ENCODE measurements at regions not wholly inside any gene's neighbourhood (a gene's known extent, or its start where the extent isn't known, plus 50 kb on each side); places are given as distances from the start of the nearest gene placed in this dataset.

DNA sequence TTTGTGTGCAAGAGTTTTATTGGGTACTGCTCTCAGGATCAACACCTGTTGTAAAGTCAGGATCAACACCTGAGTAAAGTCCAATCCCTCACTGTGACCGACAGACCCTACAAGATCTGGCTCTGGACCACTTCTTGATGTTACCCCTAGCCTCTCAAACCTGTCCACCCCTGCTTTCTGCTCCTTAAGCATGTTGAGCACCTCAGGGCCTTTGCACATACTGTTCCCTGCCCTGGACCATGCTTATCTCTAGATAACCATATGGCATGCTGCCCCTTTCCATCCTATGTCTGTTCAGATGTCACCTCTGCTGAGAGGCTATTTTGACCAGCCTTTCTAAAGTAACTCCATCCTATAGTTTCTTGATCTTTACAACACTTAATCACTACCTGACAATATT lies 269.6 kb downstream of the SMARCA2 start:
- TF ChIP-seq, protein P1, sequence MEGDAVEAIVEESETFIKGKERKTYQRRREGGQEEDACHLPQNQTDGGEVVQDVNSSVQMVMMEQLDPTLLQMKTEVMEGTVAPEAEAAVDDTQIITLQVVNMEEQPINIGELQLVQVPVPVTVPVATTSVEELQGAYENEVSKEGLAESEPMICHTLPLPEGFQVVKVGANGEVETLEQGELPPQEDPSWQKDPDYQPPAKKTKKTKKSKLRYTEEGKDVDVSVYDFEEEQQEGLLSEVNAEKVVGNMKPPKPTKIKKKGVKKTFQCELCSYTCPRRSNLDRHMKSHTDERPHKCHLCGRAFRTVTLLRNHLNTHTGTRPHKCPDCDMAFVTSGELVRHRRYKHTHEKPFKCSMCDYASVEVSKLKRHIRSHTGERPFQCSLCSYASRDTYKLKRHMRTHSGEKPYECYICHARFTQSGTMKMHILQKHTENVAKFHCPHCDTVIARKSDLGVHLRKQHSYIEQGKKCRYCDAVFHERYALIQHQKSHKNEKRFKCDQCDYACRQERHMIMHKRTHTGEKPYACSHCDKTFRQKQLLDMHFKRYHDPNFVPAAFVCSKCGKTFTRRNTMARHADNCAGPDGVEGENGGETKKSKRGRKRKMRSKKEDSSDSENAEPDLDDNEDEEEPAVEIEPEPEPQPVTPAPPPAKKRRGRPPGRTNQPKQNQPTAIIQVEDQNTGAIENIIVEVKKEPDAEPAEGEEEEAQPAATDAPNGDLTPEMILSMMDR (IDR thresholded peaks at IDR 0.05; ENCODE audit: low read depth, low read length): no peak
- Histone ChIP-seq H3K36me3 (no peaks in the 10 kb centered on the region), H3K4me3 (ENCODE audit: low read depth, low read length) (no peak overlapping the region), H3K27ac (no peak overlapping the region), H3K9me3 (ENCODE audit: severe bottlenecking) (no peaks in the 10 kb centered on the region), H3K27me3 (ENCODE audit: insufficient read depth, low read depth, severe bottlenecking) (no peaks in the 10 kb centered on the region)
- DNase-seq: no peak

DNA sequence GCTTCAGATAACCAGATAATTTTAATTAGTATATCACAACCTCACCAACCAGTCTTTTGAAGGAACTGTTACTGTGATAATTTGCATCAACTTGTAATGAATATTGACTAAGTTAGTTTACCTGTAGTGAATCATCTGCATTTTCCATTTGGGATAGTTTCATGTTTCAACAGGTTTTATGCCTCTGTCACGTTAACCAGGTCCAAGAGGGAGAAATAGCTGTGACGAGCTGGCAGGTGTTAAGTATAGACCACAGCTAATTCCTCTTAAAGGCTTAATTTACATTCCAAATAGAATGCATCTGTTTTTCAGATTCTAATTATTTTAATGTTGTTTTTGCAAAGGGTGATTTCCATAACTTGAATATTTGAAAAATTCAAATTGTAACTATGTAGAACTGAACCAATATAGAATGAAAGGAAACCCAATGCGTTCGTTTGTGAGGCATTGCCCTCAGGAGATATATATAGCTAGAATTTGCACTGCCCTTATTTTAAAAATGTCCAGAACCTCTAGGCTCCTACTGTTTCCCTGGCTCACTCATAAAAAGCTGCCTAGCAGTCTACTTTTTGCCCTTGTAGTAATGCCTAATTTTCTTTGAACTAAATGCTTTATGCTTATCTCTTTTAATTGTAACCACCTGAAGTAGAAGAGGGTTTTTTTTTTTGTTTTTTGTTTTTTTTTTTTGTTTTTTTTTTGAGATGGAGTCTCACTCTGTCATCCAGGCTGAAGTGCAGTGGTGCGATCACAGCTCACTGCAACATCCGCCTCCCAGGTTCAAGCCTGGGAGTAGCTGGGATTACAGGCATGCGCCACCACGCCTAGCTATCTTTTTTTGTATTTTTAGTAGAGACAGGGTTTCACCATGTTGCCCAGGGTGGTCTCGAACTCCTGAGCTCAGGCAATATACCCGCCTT lies 270.5 kb downstream of the SMARCA2 start:
- Histone ChIP-seq H3K27me3 (ENCODE audit: insufficient read depth, low read depth, severe bottlenecking) (no peaks in the 10 kb centered on the region), H3K36me3 (no peaks in the 10 kb centered on the region), H3K9me3 (ENCODE audit: severe bottlenecking) (no peaks in the 10 kb centered on the region), H3K4me3 (ENCODE audit: low read depth, low read length) (no peak overlapping the region), H3K27ac (no peak overlapping the region)
- TF ChIP-seq, protein P1 (IDR thresholded peaks at IDR 0.05; ENCODE audit: low read depth, low read length): no peak
- DNase-seq: no peak

DNA sequence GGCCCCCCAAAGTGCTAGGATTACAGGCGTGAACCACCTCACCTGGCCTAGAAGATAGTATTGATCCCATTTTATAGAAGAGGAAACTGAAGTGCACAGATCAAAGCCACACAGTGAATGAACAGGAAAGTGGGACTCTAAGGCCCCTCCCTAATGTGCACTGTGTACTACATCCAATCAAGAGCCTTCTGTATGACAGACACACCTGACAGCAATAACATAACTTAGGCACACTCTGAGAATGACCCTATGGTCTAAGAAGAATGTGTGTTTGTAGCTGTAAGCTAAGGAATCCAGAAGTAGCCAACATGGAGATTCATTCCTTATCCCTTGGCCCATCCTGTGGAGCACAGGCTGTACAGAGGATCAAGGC lies 271.2 kb downstream of the SMARCA2 start:
- Histone ChIP-seq H3K27ac (no peak overlapping the region), H3K9me3 (ENCODE audit: severe bottlenecking) (no peaks in the 10 kb centered on the region), H3K36me3 (no peaks in the 10 kb centered on the region), H3K4me3 (ENCODE audit: low read depth, low read length) (no peak overlapping the region), H3K27me3 (ENCODE audit: insufficient read depth, low read depth, severe bottlenecking) (no peaks in the 10 kb centered on the region)
- no peak for DNase-seq
- TF ChIP-seq, protein P1 (IDR thresholded peaks at IDR 0.05; ENCODE audit: low read depth, low read length): no peak

DNA sequence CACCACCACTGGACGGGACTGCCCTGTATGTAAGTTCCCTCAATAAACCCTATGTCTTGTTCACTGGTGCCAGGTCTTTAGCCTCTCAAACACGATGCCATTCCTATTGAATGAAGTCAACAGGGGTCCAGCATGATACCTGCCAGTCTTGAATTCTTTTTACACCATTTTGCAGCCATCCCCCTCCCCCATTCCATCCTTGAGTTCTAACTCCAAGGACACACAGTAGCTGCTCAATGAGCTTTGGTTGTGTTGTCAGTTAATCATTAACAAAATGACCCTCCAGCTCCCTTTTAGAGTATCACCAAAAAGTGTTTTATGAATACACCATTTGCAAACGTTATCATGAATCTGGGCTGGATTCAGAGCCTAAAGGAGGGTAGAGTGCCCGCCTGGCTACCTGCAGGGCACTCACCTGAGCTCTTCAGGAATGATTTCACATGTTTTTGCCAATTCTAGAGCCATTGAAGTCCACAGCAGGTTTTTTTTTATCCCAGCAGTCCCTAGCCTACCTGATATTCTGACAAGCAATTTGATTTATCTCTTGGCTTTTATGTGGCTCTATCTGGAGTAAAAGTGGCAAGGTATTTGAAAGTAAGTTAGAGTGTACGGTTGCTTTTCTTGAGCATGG lies 271.8 kb downstream of the SMARCA2 start:
- Histone ChIP-seq H3K27ac (no peak overlapping the region), H3K27me3 (ENCODE audit: insufficient read depth, low read depth, severe bottlenecking) (no peaks in the 10 kb centered on the region), H3K4me3 (ENCODE audit: low read depth, low read length) (no peak overlapping the region), H3K9me3 (ENCODE audit: severe bottlenecking) (no peaks in the 10 kb centered on the region), H3K36me3 (no peaks in the 10 kb centered on the region)
- TF ChIP-seq, protein P1 (IDR thresholded peaks at IDR 0.05; ENCODE audit: low read depth, low read length): no peak
- DNase-seq: no peak

DNA sequence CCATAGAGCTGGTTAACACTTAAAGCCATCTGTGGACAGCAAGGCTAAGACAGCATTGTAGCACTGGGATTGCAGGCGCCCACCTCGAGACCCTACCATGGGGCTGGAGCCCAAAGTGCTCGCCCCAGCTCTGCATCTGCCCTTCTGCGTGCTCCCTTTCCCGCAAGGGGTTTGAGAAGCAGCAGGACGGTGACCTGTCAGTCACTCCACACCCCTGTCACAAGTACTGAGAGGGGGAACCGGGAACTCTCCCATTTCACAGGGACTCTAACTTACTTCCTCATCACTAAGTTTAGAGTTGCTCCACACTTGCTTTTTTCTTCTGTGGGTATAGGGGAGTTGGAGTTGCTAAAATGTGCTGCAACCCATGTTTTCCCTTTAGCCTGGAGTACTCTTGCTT lies 273.2 kb downstream of the SMARCA2 start:
- TF ChIP-seq, protein P1 (IDR thresholded peaks at IDR 0.05; ENCODE audit: low read depth, low read length): no peak
- Histone ChIP-seq H3K4me3 (ENCODE audit: low read depth, low read length) (no peak overlapping the region), H3K27ac (no peak overlapping the region), H3K36me3 (no peaks in the 10 kb centered on the region), H3K9me3 (ENCODE audit: severe bottlenecking) (no peaks in the 10 kb centered on the region), H3K27me3 (ENCODE audit: insufficient read depth, low read depth, severe bottlenecking) (no peaks in the 10 kb centered on the region)
- DNase-seq: no peak
